ENCODE measurements at regions not wholly inside any gene's neighbourhood (a gene's known extent, or its start where the extent isn't known, plus 50 kb on each side); places are given as distances from the start of the nearest gene placed in this dataset.

DNA sequence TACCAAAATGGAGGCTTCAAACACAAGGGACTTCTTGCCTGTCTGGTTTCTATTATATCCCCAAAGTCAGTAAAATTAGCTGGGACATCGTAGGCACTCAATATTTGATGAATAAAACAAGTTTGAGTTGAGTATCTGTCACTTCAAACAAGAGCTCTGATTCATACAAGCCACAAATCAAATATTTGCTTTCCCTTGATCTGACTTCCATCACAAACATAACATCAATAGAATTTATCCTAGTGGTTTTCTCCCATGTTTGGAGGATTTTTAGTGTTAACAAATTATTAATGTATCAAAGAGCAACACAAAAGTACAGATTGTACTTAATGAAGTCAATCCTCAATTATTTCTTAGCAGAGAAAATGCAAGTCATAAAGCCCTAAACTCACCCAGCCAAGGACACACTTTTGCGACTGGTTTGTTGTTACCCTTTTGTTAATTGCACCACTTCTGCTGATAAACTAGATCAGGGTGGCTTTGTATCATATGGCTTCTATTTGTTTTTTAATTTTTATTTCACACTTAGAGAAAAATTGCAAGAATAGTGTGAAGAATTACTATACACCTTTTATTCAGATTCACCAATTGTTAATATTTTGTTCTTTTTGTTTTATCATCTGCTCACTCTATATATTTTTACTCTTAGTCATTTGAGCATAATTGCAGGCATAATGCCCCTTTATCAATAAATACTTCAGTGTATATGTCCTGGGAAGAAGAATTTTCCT, 117.4 kb upstream of the PRDM1 start:
- TF ChIP-seq EZH2phosphoT487 (IDR thresholded peaks at IDR 0.05; ENCODE audit: borderline replicate concordance, low read length) (no peak), CTCF (IDR thresholded peaks at IDR 0.05; ENCODE audit: low read depth, low read length, poor library complexity, severe bottlenecking) (no peak)

All from DOHH2 (cell line).